ENCODE measurements at regions not wholly inside any gene's neighbourhood (a gene's known extent, or its start where the extent isn't known, plus 50 kb on each side); places are given as distances from the start of the nearest gene placed in this dataset.

- DNase-seq, result no peak
Observed at GRCh38 chr1:209390764-209391163, 192.8 kb upstream of the CAMK1G start.

GRCh38 chr1:209391792-209392191 lies 191.7 kb upstream of the CAMK1G start:
- no peak for DNase-seq

- no peak for DNase-seq
Observed at GRCh38 chr1:209395169-209395568, 188.3 kb upstream of the CAMK1G start.

GRCh38 chr1:209397371-209397770 lies 186.1 kb upstream of the CAMK1G start:
- DNase-seq, result no peak

- DNase-seq, result no peak
Observed at GRCh38 chr1:209397910-209398309, 185.6 kb upstream of the CAMK1G start.

- no peak for DNase-seq
Observed at GRCh38 chr1:209398313-209398991, 185.1 kb upstream of the CAMK1G start.

GRCh38 chr1:209399800-209400199 lies 183.7 kb upstream of the CAMK1G start:
- no peak for DNase-seq

- DNase-seq, result no peak
Observed at GRCh38 chr1:209400351-209401220, 182.9 kb upstream of the CAMK1G start.

- DNase-seq, result no peak
Observed at GRCh38 chr1:209402697-209403096, 180.8 kb upstream of the CAMK1G start.

- DNase-seq, result no peak
Observed at GRCh38 chr1:209403921-209404320, 179.6 kb upstream of the CAMK1G start.

GRCh38 chr1:209404577-209404976 lies 178.9 kb upstream of the CAMK1G start:
- no peak for DNase-seq

GRCh38 chr1:209405183-209405814 lies 178.2 kb upstream of the CAMK1G start:
- no peak for DNase-seq

GRCh38 chr1:209406168-209406567 lies 177.3 kb upstream of the CAMK1G start:
- no peak for DNase-seq

GRCh38 chr1:209406595-209406994 lies 176.9 kb upstream of the CAMK1G start:
- no peak for DNase-seq

GRCh38 chr1:209409780-209410179 lies 173.7 kb upstream of the CAMK1G start:
- DNase-seq, result no peak

GRCh38 chr1:209411491-209411929 lies 172.0 kb upstream of the CAMK1G start:
- no peak for DNase-seq

GRCh38 chr1:209412036-209412435 lies 171.5 kb upstream of the CAMK1G start:
- DNase-seq, result no peak

- no peak for DNase-seq
Observed at GRCh38 chr1:209412566-209412965, 170.9 kb upstream of the CAMK1G start.

GRCh38 chr1:209413062-209413461 lies 170.5 kb upstream of the CAMK1G start:
- DNase-seq, result no peak

- DNase-seq, result no peak
Observed at GRCh38 chr1:209414803-209415329, 168.6 kb upstream of the CAMK1G start.

GRCh38 chr1:209416039-209416438 lies 167.5 kb upstream of the CAMK1G start:
- no peak for DNase-seq

- DNase-seq, result no peak
Observed at GRCh38 chr1:209416716-209417115, 166.8 kb upstream of the CAMK1G start.

GRCh38 chr1:209417761-209418160 lies 165.8 kb upstream of the CAMK1G start:
- no peak for DNase-seq

- DNase-seq, result no peak
Observed at GRCh38 chr1:209420276-209420675, 163.2 kb upstream of the CAMK1G start.

All from NCI-H526 (cell line).